ENCODE measurements at regions not wholly inside any gene's neighbourhood (a gene's known extent, or its start where the extent isn't known, plus 50 kb on each side); places are given as distances from the start of the nearest gene placed in this dataset.

GRCh38 chr4:103365285-103365684, 167.1 kb upstream of the CENPE start:
- TF ChIP-seq, protein P1, sequence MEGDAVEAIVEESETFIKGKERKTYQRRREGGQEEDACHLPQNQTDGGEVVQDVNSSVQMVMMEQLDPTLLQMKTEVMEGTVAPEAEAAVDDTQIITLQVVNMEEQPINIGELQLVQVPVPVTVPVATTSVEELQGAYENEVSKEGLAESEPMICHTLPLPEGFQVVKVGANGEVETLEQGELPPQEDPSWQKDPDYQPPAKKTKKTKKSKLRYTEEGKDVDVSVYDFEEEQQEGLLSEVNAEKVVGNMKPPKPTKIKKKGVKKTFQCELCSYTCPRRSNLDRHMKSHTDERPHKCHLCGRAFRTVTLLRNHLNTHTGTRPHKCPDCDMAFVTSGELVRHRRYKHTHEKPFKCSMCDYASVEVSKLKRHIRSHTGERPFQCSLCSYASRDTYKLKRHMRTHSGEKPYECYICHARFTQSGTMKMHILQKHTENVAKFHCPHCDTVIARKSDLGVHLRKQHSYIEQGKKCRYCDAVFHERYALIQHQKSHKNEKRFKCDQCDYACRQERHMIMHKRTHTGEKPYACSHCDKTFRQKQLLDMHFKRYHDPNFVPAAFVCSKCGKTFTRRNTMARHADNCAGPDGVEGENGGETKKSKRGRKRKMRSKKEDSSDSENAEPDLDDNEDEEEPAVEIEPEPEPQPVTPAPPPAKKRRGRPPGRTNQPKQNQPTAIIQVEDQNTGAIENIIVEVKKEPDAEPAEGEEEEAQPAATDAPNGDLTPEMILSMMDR (conservative IDR thresholded peaks at IDR 0.05 in 1 of 2, IDR thresholded peaks at IDR 0.05 in 1 of 2; ENCODE audit: extremely low read depth in 1 of 2, insufficient read depth in 1 of 2, low read depth in 1 of 2, low read length in 2 of 2) = no peak
- no peak for TF ChIP-seq EZH2 (IDR thresholded peaks at IDR 0.05; ENCODE audit: borderline replicate concordance, low read length)
